Stimulated activated CD8-positive, alpha-beta memory T cell treated with anti-CD3 and anti-CD28 coated beads, Interleukin-12 subunit alpha, Interleukin-12 subunit beta, amount 100 ng/mL, for 4 hours (primary cell): ENCODE measurements at regions not wholly inside any gene's neighbourhood (a gene's known extent, or its start where the extent isn't known, plus 50 kb on each side); places are given as distances from the start of the nearest gene placed in this dataset.
A peak's percentile ranks its signal among the peaks of the same experiment; 100 is the strongest.
"Not testable (repeated sequence)": the region's sequence is repeated elsewhere in the genome, so short reads cannot be mapped to it uniquely, and the experiment has no call there.

Experiments
- DNase-seq: peaks from one replicate; pipeline ENCODE4 v3.0.0-alpha.2; 2020; ENCODE audit warnings: low read depth

DNA sequence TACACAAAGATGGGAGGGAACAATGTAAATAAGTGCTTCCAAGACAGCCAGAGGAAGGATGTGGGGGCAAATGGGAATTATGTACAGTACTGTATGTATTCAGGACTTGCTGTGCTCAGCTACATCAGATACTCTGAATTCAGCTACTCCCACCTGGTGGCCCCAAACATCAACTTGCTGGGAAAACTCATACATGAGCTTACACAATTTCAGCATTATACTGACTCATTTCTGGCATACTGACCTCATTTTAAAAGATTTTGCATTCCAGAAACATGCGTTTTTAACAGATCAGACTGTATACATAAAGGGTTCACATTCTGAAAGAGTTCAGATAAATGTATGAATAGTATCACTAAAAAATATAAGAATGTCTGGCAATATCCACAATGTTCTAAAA, 59.7 kb downstream of the GPX5 start:
- no peak for DNase-seq

DNA sequence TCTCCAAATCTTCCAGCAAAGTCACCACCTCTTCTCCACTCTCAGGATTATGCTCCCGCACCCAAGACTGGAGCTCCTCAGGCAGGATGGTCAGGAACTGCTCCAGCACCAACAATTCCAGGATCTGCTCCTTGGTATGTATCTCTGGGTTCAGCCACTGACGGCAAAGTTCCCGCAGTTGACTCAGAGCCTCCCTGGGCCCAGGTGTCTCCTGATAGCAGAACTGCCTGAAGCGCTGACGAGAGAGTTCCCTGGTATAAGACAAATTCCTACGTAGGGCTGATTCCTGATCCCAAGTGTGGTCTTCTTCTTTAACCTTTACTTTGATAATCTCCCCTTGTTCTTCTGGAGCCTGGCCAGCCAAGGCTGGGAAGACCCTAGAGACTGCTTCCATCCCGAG, 60.6 kb downstream of the GPX5 start:
- DNase-seq: no peak

DNA sequence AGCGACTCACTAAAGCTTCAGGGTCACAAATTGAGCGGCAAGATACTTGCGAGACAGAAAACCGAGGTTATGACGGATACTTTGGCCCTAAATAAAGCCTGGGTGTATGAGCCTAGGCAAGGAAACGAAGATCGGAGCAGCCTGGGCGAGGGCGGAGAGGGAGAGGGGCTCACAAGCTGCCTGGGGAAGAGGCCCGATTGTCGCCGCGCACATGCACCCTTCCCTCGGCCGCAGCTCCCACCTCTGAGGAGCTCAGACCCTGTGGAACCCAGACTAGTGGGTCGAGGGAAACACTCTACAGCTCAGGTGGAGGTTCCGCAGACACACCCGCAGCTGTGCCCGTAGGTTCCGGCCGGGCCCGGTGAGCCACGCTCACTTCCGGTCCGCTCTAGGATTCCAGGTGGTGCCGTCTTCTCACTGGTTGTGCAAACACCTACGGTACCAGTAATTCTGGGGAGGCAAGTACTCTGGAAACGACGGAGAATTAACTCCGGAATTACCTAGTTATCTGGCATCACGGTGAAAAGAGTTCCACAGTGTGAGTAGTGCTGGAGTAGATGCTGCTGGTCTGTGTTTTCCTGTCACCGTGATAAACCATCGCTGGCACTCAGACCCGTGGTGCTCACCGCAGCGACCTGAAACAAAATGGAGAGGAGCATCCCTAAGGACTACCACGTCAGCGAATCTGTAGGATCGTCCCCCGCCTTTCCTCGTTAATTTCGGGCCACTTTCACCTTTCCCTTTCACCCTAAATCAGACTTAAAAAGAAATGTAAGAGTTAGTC, 61.5 kb downstream of the GPX5 start:
- peak; percentile 27 for DNase-seq

DNA sequence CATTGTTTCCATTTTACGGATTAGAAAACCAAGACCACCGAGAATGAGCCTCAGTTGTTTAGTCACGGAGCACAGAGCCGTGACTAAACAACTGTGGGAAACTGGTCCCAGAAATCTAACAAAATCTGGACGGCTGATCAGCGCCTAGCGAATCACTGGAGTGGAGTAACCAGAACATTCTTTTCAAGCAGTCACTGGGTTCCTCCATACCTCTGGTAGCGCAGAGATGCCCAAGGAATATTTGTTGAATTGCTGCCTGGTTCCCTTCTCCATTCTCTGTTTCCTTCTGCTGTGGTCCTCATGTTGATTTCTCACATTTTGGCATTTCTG, 62.0 kb downstream of the GPX5 start:
- DNase-seq: no peak

DNA sequence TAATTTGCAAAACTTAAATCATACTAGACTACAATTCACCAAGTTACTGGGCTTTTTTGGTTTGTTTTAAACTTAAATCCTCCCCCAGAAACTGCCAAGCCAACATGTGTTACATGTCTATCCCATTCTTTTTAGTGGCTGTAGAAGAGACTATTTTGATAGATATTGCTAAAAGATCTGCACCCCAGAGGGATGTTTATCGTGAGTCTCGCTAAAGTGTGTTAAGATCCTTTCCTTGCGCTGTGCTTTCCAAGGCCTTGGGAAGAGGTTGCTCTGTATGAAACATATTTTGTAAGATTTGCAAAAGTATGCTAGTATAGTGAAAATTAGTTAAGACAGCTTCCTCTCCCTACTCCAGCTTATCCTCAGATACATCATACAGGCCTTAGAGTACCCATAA, 63.0 kb downstream of the GPX5 start:
- DNase-seq: no peak

DNA sequence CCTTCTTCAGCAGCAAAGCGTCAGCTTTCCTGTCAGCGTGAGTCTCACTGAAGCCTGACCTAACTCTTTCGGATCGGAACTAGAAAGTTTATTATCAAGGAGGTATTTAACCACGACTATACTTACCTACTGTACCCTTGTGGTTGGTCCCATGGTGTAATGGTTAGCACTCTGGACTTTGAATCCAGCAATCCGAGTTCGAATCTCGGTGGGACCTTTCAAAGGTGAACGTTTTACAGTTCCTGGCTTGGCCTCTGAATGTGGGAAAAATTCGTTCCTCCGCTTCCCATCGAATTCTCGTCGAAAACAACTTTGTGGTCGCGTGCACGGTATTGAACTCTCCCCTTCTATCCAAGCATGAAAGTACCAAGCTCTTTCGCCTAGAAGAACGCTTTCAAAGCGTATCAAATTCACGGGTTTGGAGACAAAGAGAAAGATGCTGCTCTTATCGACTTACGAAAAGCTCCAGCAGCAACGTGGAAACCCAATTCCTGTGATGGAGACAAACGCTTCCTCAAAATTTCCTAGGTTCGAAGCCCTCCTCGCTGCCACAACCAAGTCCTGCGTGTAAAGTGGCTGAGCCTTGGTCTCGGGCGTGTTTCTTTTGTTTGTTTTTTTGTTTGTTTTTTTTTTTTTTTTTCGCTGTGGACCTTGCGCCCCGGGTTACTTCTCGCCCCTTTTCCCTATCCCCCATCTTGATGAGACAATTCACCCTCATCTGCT, 63.7 kb downstream of the GPX5 start:
- DNase-seq: no peak

DNA sequence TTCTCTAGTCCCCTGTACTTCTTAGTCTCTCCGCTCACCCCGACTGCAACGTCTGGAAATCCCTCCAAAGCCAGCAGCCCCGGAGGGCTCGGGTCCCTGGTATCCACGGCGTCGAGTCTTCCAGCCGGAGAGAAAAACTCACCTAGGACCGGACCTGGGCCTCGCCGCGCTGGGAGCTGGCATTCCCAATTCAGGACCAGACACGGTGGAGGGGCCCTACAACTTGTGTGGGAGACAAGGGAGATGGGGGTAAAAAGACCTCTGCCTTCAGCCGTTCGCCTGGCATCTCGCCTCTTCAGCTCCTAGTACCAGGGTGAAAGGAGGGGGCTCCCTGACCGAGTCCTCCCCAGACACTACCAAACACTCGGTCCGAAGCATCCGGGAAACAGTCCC, 64.3 kb downstream of the GPX5 start:
- no peak for DNase-seq

DNA sequence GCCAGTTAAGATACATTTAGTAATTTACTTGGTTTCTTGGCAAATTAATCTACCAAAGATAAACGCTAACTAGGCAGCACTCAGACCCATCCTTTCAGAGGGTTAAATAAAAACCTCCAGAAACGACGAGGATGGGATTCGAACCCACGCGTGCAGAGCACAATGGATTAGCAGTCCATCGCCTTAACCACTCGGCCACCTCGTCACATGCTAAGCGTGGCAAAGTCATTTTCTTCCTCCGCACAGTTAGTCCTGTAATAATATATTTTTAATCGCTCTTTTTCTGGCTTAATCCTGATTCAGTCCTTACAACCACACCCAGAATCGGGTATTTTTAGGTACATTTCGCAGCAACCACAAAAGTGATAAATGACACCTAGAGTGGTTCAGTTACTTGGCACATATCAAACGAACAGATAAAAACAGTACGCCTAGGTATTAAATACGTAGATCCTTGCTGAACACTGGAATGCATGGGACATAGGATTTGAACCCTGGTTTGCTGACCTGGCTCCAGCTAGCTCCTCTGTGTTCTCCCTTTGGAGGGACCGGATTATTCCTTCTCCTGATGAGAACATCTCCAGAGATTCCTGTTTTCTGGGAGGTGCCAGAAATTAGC, 71.6 kb downstream of the GPX5 start:
- no peak for DNase-seq

DNA sequence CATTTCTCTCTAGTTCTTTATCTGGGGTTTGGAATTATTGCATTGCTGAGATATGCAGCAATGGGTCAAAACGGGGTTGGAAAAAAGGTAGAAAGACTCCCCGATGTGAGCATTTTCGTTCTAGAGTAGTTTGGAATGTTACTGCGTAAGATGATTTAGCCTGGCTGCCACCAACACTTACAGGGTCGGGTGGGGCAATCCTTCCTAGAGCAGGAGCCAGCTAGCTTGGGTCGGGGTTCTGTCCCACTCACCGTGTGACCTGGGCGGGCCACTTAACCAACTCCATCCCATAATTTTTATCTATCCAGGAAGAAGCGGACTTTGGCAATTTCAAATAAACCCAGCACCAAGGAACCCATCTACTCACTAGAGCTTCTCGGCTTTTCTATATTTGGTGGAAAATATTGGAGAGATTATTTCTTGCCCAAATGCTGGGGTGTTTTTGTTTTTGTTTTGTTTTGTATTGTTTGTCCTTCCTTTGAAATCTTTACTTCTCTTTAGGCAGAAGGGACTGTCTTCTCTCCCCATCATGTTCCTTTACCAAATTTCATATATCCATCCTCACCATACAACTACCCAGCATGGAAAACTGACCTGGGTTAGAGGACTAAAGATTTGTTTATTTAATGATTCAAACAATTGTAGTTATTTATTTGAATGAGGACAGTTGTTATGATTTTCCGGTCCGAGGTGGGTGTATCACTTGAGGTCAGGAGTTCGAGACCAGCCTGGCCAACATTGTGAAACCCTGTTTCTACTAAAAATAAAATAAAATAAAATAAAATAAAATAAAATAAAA, 72.4 kb downstream of the GPX5 start:
- no peak for DNase-seq

DNA sequence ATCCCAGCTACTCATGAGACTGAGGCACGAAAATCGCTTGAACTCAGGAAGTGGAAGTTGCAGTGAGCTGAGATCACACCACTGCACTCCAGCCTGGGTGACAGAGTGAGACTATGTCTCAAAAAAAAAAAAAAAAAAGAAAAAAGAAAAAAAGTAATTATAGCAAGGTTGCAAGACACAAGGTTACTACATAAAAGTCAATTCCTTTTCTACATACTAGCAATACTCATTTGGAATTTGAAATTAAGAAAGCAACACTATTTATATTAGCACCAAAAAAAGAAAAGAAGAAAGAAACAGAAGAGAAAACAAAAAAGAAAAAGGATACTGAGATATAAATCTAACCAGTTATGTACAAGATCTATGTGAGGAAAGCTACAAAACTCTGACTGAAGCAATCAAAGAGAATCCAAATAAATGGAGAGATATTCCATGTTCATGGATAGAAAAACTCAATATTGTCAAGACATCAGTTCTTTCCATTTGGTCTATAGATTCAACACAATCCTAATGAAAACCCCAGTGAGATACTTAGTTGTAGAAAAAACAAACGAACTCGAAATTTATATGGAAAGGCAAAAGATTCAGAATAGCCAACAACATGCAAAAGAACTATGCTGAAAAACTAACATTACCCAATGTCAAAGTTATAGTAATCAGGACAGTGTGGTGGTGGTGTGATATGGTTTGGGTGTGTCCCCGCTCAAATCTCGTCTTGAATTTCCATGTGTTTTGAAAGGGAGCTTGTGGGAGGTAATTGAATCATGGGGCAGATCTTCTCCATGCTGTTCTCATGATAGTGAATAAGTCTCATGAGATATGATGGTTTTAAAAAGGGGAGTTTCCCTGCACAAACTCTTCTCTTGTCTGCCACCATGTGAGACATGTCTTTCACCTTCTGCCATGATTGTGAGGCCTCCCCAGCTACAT, 73.3 kb downstream of the GPX5 start:
- DNase-seq: no peak

DNA sequence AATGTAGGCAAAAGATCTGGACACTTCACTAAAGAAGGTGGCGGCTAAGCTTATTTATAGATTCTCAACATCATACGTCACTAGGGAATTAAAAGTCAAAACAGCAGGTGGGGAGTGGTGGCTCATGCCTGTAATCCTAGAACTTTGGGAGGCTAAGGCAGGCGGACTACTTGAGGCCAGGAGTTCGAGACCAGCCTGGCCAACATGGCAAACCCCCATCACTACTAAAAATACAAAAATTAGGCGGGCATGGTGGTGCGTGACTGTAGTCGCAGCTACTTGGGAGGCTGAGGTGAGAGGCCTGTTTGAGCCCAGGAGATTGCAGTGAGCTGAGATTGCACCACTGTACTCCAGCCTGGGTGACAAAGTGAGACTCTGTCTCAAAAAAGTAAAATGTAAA, 74.6 kb downstream of the GPX5 start:
- DNase-seq: no peak

DNA sequence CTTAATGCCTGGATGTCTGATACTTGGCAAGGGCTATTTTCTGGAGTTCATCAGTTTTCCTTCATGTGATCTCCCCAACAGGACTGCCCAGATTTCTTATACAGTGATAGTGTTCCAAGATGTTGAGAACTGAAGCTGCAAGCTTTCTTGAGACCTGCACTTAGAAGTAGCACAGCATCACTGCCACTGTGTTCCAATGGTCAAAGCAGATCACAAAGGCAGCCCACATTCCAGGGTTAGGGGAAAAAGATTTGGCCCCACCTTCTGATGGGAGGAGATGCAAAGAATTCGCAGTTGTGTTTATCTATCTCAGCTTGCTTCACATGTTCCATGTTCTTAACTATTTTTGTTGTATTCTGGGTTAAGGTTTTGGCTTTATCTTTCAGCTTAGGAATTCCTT, 78.2 kb downstream of the GPX5 start:
- no peak for DNase-seq

DNA sequence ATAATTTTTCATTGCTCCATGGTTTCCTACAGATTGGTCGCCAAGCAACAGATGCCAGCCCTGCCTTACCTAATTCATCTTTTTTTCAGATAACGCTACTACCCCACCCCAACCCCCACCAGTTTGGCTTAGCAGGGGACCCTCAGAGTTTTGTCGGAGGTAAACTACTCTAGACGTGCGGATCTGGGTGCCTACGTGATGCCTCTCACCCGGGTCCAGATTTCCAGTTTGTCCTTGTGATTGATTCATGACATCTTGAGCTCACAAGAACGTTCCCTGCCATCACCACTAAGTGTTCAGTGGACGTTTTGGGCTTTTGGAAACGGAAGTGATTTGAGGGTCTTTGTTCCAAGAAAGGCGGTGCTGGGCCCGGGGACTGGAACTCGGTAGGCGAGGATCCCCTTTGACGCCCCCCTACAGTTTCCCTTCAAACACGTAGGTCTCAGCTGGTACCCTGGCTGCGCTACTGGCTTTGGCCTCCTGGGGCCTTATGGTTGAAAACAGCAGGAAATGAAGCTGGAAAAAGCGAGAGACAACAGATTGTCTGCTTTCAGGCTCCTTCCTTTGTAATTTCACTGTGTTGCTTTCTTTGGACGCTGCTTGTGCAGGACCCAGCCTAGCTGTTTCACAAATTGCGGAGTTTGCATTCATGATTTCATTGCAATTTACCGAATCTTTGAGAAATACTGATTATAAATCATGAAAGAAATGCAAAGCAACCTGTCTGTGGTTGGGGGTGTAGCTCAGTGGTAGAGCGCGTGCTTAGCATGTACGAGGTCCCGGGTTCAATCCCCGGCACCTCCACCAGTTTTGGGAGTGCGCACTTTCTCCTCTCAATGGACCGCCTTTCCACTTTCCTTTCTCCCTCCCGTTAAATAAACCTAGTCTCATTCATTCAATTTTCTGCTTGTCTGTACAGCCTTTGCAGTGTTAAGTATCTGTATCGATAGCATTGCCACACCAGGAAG, 81.0 kb downstream of the GPX5 start:
- DNase-seq: no peak

DNA sequence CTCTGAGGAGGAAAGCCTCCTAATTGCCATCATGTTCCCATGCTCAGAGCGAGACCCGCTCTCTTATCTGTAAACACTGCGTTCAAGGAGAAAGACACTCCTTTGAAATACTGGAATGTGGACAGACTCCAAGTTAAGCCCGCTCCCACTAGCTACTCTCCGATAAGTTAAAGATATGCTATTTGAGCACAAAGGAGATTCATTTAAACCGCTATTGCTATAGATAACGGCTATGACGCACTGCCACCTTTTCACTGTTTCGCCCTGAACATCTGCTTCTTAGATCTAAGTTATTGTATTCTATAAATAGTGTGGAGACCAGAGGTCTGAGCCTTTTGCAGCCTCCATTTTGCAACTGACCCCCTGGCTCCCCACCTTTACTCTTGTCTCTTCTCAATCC, 82.3 kb downstream of the GPX5 start:
- DNase-seq: no peak

DNA sequence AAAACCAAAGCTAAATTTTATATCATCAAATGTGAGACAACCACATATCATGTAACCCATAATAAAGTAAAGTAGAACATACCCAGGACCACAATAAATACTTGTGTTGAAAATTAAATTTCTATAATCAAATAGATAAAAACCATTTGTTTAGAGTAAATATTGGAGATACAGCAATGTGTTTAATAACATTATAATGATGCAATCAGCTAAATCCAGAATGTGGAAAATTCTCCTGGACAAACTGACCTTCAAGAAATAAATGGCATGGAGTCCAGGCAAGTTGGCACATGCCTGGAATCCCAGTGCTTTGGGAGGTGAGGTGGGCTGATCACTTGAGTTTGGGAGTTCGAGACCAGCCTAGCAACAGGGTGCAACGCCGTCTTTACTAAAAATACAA, 84.0 kb downstream of the GPX5 start:
- DNase-seq: no peak

DNA sequence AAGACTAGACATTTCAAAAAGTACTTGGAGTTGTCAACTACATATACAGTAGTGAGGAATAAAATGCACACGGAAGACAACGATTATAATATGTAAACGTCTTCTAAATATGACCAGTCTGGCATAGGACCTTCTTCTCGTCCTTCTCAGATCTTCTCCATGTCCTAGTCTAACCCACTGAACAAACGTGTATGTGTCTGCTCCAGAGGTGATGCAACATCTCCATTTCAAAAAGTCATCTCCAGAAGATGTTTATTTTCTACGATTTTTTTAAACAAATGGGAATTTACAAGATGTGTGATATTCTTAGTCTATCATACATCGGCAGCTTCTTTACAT, 89.9 kb downstream of the GPX5 start:
- DNase-seq: no peak

DNA sequence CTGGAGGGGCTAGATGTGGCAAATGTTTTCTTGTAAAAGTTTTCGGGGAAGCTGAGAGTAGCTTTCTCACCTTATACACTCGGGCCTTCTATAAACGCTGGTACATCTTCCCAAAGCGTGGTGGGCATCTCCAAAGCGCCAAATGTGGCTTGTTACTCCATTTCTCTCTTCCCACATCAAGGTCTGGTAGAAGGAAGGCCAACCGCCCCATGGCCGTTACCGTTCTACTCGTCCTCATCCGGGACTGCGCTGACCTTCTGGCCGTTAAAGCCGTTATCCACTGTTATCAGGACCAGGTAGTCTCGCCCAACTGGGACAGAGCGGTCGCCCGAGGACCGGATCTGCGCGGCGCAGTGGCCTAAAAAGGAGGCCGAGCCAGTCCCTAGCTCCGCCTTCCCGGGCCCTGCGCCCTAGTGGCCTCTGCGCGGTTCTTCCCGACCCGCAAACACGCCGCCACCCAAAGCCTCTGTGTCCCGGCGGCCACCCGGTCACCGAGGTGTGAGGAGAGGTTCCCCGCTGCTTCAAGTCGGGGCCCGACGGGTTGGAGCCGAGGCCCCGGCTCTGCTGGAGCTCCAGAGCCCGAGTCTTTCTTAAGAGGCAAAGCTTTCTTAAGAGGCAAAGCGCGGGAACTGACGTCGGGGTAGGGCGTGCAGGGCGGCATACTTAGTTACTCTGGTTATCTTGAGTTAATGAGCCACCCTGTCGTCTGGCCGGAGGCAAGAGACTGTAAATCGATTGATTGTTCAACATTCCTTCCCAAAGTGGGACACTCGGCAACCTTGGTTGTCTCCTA, 90.5 kb downstream of the GPX5 start:
- DNase-seq: no peak

DNA sequence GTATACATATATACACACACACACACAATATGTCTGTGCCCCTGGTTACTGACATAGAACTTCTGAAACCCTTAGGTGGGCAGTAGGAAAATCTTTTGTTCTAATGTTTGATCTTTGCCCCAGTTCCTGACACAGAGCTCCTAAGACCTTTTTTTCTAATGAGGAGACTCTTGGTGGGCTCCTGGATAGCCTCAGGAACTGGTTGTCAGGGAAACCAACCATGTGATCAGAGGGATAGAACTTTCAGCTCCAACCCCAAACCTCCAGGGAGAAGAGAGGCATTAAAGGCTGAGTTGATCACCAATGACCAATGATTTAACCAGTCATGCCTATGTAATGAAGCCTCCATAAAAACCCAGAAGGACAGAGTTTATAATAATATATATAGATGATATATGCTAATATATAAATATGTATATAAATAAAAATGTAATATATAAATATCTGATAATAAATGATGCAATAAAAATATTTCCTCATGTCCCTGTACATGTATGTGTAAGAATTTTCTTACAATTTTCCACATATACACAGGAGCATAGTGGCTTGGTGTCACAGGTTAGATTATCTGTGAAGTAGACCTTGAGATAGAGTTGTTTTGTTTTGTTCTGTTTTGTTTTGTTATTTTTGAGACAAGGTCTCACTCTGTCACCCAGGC, 93.3 kb downstream of the GPX5 start:
- no peak for DNase-seq

DNA sequence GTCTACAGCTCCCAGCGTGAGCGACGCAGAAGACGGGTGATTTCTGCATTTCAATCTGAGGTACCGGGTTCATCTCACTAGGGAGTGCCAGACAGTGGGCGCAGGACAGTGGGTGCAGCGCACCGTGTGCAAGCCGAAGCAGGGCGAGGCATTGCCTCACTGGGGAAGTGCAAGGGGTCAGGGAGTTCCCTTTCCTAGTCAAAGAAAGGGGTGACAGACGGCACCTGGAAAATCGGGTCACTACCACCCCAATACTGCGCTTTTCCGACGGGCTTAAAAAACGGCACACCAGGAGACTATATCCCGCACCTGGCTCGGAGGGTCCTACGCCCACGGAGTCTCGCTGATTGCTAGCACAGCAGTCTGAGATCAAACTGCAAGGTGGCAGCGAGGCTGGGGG, 95.6 kb downstream of the GPX5 start:
- DNase-seq: not testable (repeated sequence)
